HFF-Myc (cell line): ENCODE measurements at regions not wholly inside any gene's neighbourhood (a gene's known extent, or its start where the extent isn't known, plus 50 kb on each side); places are given as distances from the start of the nearest gene placed in this dataset.

ENCODE experiments used
- DNase-seq: peaks from one replicate; pipeline ENCODE4 v3.0.0-alpha.2; 2011; ENCODE audit warnings: low read depth; ENCODE audit errors: extremely low read depth
- H3K4me3 ChIP-seq: replicated peaks from 2 replicates; pipeline ENCODE4 v1.5.1; 2011; ENCODE audit warnings: low read depth, mild to moderate bottlenecking, control low read depth, low read length
- TF ChIP-seq, protein P1 (sequence below): IDR thresholded peaks from 2 replicates; pipeline ENCODE4 v1.5.1; 2012; ENCODE audit warnings: mild to moderate bottlenecking, low read depth, low read length, control low read depth; ENCODE audit errors: missing control alignments

GRCh38 chr16:58970775-58971174 lies 236.7 kb upstream of the GOT2 start:
- no peak overlapping the region for H3K4me3 ChIP-seq
- TF ChIP-seq, protein P1, sequence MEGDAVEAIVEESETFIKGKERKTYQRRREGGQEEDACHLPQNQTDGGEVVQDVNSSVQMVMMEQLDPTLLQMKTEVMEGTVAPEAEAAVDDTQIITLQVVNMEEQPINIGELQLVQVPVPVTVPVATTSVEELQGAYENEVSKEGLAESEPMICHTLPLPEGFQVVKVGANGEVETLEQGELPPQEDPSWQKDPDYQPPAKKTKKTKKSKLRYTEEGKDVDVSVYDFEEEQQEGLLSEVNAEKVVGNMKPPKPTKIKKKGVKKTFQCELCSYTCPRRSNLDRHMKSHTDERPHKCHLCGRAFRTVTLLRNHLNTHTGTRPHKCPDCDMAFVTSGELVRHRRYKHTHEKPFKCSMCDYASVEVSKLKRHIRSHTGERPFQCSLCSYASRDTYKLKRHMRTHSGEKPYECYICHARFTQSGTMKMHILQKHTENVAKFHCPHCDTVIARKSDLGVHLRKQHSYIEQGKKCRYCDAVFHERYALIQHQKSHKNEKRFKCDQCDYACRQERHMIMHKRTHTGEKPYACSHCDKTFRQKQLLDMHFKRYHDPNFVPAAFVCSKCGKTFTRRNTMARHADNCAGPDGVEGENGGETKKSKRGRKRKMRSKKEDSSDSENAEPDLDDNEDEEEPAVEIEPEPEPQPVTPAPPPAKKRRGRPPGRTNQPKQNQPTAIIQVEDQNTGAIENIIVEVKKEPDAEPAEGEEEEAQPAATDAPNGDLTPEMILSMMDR = no peak
- no peak for DNase-seq

DNA sequence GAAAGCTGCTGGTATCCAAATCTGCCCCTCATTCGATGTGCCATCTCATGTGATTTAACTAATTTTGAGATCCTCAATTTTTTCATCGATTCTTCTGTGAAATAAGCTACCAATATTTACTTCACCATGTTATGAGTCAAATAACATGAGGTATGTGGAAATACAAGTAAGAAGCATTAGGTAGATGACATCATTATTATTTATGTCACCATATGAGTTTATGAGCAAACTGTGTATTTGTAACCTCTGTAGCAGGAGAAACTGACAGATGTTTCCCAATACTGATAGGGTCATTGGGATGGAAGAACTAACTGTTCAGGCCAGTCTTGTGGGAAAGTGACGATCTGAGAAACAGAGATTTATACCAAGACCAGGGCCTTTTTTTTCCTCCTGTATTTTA lies 229.4 kb upstream of the GOT2 start:
- H3K4me3 ChIP-seq = no peak overlapping the region
- DNase-seq = no peak
- TF ChIP-seq, protein P1 = no peak

- TF ChIP-seq, protein P1 = no peak
- no peak overlapping the region for H3K4me3 ChIP-seq
- no peak for DNase-seq
These were observed 228.7 kb upstream of the GOT2 start for GRCh38 chr16:58962811-58963210.

DNA sequence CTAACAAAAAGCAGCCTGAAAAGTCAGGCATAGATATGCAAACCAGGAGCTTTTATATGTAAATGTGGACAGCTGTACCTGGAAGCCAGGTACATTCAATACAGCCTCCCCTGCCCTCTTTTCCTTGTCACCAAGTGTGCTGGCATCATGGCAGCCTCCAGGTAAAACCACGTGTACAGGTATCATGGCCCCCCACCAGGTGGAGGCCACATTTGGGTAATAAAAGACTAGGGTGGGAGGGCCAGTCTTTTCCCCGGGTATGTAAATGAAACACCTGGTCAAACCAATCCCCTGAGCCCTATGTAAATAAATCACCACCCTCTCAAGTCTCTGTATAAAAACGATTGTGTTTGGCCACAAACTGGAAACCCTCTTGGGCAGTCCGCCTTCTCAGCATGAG lies 226.4 kb upstream of the GOT2 start:
- H3K4me3 ChIP-seq = no peak overlapping the region

GRCh38 chr16:58960034-58960433 lies 225.9 kb upstream of the GOT2 start:
- DNase-seq = no peak
- no peak overlapping the region for H3K4me3 ChIP-seq
- TF ChIP-seq, protein P1 = no peak

More for the DNA sequence above, 226.4 kb upstream of the GOT2 start:
- TF ChIP-seq, protein P1 = no peak
- DNase-seq = no peak

GRCh38 chr16:58958749-58959148 lies 224.6 kb upstream of the GOT2 start:
- no peak overlapping the region for H3K4me3 ChIP-seq
- TF ChIP-seq, protein P1 = no peak
- no peak for DNase-seq

- H3K4me3 ChIP-seq = no peak overlapping the region
- TF ChIP-seq, protein P1 = no peak
- no peak for DNase-seq
These were observed 214.1 kb upstream of the GOT2 start for GRCh38 chr16:58948244-58948643.
